MM.1S (cell line): ENCODE measurements at regions not wholly inside any gene's neighbourhood (a gene's known extent, or its start where the extent isn't known, plus 50 kb on each side); places are given as distances from the start of the nearest gene placed in this dataset.

ENCODE experiments used
- EZH2 ChIP-seq: fragments of 300-600 bp; sonication (generic); optimal IDR thresholded peaks from 2 replicates; pipeline ENCODE3; 2017; ENCODE audit warnings: low read depth, mild to moderate bottlenecking, antibody characterized with exemption, low read length, mixed read lengths
- TF ChIP-seq, protein P1 (sequence below): fragments of 300-600 bp; sonication (generic); IDR thresholded peaks from 2 replicates; pipeline ENCODE4 v1.5.1; 2016; ENCODE audit warnings: antibody characterized with exemption, low read length, mixed read lengths

DNA sequence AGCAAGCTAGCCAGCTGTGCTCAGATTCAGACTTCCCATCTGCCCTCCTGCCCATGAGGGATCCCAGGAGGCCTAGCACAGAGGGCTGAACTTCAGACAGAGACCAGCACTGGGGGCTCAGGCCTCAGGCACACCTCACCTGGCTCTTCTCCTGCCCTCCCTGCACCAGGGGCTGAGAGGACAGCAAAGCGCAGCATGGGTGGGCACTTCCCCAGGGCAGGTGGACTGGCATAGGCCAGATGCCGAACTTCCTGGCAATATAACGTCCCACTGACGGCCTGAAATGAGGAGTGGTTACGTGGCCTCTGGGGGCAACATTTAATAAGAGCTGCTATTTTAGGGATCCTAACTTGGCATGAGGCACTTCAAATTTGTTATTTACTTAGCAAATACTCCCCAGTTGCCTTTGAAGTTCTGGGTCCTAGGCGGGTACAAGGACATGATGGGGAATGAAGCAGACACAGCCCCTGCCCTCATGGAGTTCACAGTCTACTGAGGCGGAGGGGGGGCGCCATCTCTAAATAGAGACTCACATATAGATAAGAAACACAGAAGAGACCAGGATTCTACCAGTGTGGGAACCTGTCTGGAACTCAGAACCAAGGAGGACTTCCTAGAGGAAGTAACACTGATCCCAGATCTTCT, 101.8 kb upstream of the ZMIZ1 start:
- no peak for TF ChIP-seq EZH2
- TF ChIP-seq, protein P1, sequence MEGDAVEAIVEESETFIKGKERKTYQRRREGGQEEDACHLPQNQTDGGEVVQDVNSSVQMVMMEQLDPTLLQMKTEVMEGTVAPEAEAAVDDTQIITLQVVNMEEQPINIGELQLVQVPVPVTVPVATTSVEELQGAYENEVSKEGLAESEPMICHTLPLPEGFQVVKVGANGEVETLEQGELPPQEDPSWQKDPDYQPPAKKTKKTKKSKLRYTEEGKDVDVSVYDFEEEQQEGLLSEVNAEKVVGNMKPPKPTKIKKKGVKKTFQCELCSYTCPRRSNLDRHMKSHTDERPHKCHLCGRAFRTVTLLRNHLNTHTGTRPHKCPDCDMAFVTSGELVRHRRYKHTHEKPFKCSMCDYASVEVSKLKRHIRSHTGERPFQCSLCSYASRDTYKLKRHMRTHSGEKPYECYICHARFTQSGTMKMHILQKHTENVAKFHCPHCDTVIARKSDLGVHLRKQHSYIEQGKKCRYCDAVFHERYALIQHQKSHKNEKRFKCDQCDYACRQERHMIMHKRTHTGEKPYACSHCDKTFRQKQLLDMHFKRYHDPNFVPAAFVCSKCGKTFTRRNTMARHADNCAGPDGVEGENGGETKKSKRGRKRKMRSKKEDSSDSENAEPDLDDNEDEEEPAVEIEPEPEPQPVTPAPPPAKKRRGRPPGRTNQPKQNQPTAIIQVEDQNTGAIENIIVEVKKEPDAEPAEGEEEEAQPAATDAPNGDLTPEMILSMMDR, result no peak
